ENCODE measurements at regions not wholly inside any gene's neighbourhood (a gene's known extent, or its start where the extent isn't known, plus 50 kb on each side); places are given as distances from the start of the nearest gene placed in this dataset.

- H3K27me3 Mint-ChIP-seq (ENCODE audit: low read depth in 3 of 3), result peaks cover 25 to 31% (median 28%) of the 10 kb centered on the region in 3 donors
- peaks cover 0 to 15% (median 8%) of the 10 kb centered on the region in 7 donors for H3K9me3 Mint-ChIP-seq
- WGBS (ENCODE audit: insufficient coverage), result no CpG with 5 or more reads among the region's 6 CpGs
- no peak for DNase-seq
- no peaks in the 10 kb centered on the region for H3K4me1 Mint-ChIP-seq
- TF ChIP-seq CTCF (IDR thresholded peaks at IDR 0.05), result no peak
- no peak overlapping the region for H3K27ac ChIP-seq (ENCODE audit: low read depth in 1 of 2, low read length in 2 of 2)
- H3K79me2 ChIP-seq (ENCODE audit: insufficient read depth, low read length), result no peaks in the 10 kb centered on the region
- no peaks in the 10 kb centered on the region for H3K36me3 Mint-ChIP-seq
- no peak overlapping the region for H3K27ac Mint-ChIP-seq
- no peaks in the 10 kb centered on the region for H3K36me3 ChIP-seq (replicated peaks in 1 of 2; ENCODE audit: control insufficient read depth in 1 of 2, insufficient read depth in 2 of 2, low read length in 2 of 2)
- no peak overlapping the region for H3K4me2 ChIP-seq (replicated peaks; ENCODE audit: extremely low read depth, low read length, poor library complexity, severe bottlenecking)
- no peaks in the 10 kb centered on the region for H3K4me1 ChIP-seq (ENCODE audit: control insufficient read depth in 1 of 2, insufficient read depth in 2 of 2, low read length in 2 of 2)
- no peaks in the 10 kb centered on the region for H4K20me1 ChIP-seq (ENCODE audit: insufficient read depth, low read length)
- H3K9ac ChIP-seq (ENCODE audit: insufficient read depth, low read length, poor library complexity, severe bottlenecking), result no peak overlapping the region
- H3K9me3 ChIP-seq (replicated peaks in 1 of 2; ENCODE audit: control insufficient read depth in 1 of 2, insufficient read depth in 1 of 2, low read length in 2 of 2), result peaks cover 0 to 11% of the 10 kb centered on the region in 2 donors
- peak overlapping the region in 1 of 2 donors; percentile 21 for H3K4me3 Mint-ChIP-seq
- H3K27me3 ChIP-seq (ENCODE audit: control insufficient read depth in 2 of 2, insufficient read depth in 2 of 2, low read length in 2 of 2), result peaks cover 9 to 12% of the 10 kb centered on the region in 2 donors
- intact Hi-C loops (cut with micrococcal nuclease), result no loop called here
- no peak overlapping the region for H2AFZ ChIP-seq (ENCODE audit: insufficient read depth, low read depth, low read length, poor library complexity, severe bottlenecking)
- no peak overlapping the region for H3K4me3 ChIP-seq (replicated peaks in 1 of 3; ENCODE audit: low read depth in 2 of 3, low read length in 3 of 3)
Observed at GRCh38 chr12:113650476-113650875, 178.8 kb upstream of the LHX5 start.

- no peaks in the 10 kb centered on the region for H3K79me2 ChIP-seq (ENCODE audit: insufficient read depth, low read length)
- intact Hi-C loops (cut with micrococcal nuclease), result no loop called here
- H3K27ac Mint-ChIP-seq, result no peak overlapping the region
- H3K4me2 ChIP-seq (replicated peaks; ENCODE audit: extremely low read depth, low read length, poor library complexity, severe bottlenecking), result no peak overlapping the region
- no peaks in the 10 kb centered on the region for H3K4me1 ChIP-seq (ENCODE audit: control insufficient read depth in 1 of 2, insufficient read depth in 2 of 2, low read length in 2 of 2)
- peaks cover 30 to 35% (median 31%) of the 10 kb centered on the region in 3 donors for H3K27me3 Mint-ChIP-seq (ENCODE audit: low read depth in 3 of 3)
- peaks cover 0 to 4% of the 10 kb centered on the region in 2 donors for H3K9me3 ChIP-seq (replicated peaks in 1 of 2; ENCODE audit: control insufficient read depth in 1 of 2, insufficient read depth in 1 of 2, low read length in 2 of 2)
- no peak for DNase-seq
- no peak overlapping the region for H3K9ac ChIP-seq (ENCODE audit: insufficient read depth, low read length, poor library complexity, severe bottlenecking)
- no peaks in the 10 kb centered on the region for H3K4me1 Mint-ChIP-seq
- H3K27me3 ChIP-seq (ENCODE audit: control insufficient read depth in 2 of 2, insufficient read depth in 2 of 2, low read length in 2 of 2), result peaks cover 9 to 12% of the 10 kb centered on the region in 2 donors
- H3K4me3 ChIP-seq (replicated peaks in 1 of 3; ENCODE audit: low read depth in 2 of 3, low read length in 3 of 3), result no peak overlapping the region
- no peaks in the 10 kb centered on the region for H3K36me3 Mint-ChIP-seq
- H4K20me1 ChIP-seq (ENCODE audit: insufficient read depth, low read length), result no peaks in the 10 kb centered on the region
- H2AFZ ChIP-seq (ENCODE audit: insufficient read depth, low read depth, low read length, poor library complexity, severe bottlenecking), result no peak overlapping the region
- 8% methylated on average over 5 of the region's 20 CpGs for WGBS (ENCODE audit: insufficient coverage)
- H3K36me3 ChIP-seq (replicated peaks in 1 of 2; ENCODE audit: control insufficient read depth in 1 of 2, insufficient read depth in 2 of 2, low read length in 2 of 2), result no peaks in the 10 kb centered on the region
- no peak overlapping the region for H3K27ac ChIP-seq (ENCODE audit: low read depth in 1 of 2, low read length in 2 of 2)
- TF ChIP-seq CTCF (IDR thresholded peaks at IDR 0.05), result no peak
- peak overlapping the region in 1 of 2 donors; percentile 17 for H3K4me3 Mint-ChIP-seq
- H3K9me3 Mint-ChIP-seq, result peaks cover 0 to 10% (median 5%) of the 10 kb centered on the region in 7 donors
Observed at GRCh38 chr12:113649256-113649830, 177.7 kb upstream of the LHX5 start.

Measured in CD14-positive monocyte (primary cell).